DOHH2 (cell line): ENCODE measurements at regions not wholly inside any gene's neighbourhood (a gene's known extent, or its start where the extent isn't known, plus 50 kb on each side); places are given as distances from the start of the nearest gene placed in this dataset.

Source experiments
- EZH2phosphoT487 ChIP-seq: fragments of 200-600 bp; sonication (generic); IDR thresholded peaks from 2 replicates; pipeline ENCODE4 v1.6.1; 2017; ENCODE audit warnings: borderline replicate concordance, mild to moderate bottlenecking, antibody characterized with exemption, low read length, moderate library complexity, mixed read lengths
- TF ChIP-seq, protein P1 (sequence below): fragments of 200-600 bp; sonication (generic); IDR thresholded peaks from one replicate; pipeline ENCODE4 v1.5.1; 2014; ENCODE audit warnings: antibody characterized with exemption, mild to moderate bottlenecking, low read depth, low read length; ENCODE audit not compliant: poor library complexity, severe bottlenecking

DNA sequence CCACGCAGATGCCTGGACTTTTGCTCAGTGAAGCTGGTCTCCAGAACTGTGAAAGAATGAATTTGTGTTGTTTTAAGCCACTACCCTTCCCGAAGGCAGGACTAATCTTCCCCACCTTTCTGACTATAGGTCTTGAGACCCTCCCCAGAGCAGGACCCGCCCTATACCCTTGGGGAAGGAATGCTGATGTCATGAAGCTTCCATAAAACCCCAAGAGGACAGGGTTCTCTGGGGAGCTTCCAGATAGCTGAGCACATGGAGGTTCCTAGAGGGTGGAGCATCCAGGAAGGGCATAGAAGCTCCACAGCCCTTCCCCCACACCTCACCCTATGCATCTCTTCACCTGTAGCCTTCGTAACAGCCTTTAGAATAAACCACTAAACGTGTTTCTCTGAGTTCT is 287.8 kb downstream of the SOX9 start:
- TF ChIP-seq, protein P1, sequence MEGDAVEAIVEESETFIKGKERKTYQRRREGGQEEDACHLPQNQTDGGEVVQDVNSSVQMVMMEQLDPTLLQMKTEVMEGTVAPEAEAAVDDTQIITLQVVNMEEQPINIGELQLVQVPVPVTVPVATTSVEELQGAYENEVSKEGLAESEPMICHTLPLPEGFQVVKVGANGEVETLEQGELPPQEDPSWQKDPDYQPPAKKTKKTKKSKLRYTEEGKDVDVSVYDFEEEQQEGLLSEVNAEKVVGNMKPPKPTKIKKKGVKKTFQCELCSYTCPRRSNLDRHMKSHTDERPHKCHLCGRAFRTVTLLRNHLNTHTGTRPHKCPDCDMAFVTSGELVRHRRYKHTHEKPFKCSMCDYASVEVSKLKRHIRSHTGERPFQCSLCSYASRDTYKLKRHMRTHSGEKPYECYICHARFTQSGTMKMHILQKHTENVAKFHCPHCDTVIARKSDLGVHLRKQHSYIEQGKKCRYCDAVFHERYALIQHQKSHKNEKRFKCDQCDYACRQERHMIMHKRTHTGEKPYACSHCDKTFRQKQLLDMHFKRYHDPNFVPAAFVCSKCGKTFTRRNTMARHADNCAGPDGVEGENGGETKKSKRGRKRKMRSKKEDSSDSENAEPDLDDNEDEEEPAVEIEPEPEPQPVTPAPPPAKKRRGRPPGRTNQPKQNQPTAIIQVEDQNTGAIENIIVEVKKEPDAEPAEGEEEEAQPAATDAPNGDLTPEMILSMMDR, result no peak
- no peak for TF ChIP-seq EZH2phosphoT487
